ENCODE measurements at regions not wholly inside any gene's neighbourhood (a gene's known extent, or its start where the extent isn't known, plus 50 kb on each side); places are given as distances from the start of the nearest gene placed in this dataset.

- Mint-ChIP-seq H3K27me3 (ENCODE audit: unreplicated experiment) (no peaks in the 10 kb centered on the region), H3K4me3 (ENCODE audit: unreplicated experiment) (no peak overlapping the region), H3K27ac (ENCODE audit: unreplicated experiment) (no peak overlapping the region), H3K9me3 (ENCODE audit: unreplicated experiment) (no peaks in the 10 kb centered on the region), H3K4me1 (ENCODE audit: unreplicated experiment) (peaks cover 6% of the 10 kb centered on the region), H3K36me3 (ENCODE audit: unreplicated experiment) (no peaks in the 10 kb centered on the region)
- TF ChIP-seq, protein P1, sequence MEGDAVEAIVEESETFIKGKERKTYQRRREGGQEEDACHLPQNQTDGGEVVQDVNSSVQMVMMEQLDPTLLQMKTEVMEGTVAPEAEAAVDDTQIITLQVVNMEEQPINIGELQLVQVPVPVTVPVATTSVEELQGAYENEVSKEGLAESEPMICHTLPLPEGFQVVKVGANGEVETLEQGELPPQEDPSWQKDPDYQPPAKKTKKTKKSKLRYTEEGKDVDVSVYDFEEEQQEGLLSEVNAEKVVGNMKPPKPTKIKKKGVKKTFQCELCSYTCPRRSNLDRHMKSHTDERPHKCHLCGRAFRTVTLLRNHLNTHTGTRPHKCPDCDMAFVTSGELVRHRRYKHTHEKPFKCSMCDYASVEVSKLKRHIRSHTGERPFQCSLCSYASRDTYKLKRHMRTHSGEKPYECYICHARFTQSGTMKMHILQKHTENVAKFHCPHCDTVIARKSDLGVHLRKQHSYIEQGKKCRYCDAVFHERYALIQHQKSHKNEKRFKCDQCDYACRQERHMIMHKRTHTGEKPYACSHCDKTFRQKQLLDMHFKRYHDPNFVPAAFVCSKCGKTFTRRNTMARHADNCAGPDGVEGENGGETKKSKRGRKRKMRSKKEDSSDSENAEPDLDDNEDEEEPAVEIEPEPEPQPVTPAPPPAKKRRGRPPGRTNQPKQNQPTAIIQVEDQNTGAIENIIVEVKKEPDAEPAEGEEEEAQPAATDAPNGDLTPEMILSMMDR (IDR thresholded peaks at IDR 0.05), result no peak
- DNase-seq (ENCODE audit: extremely low spot score, unreplicated experiment), result no peak
Observed at GRCh38 chr2:144666032-144666431, 146.1 kb upstream of the ZEB2 start.

DNA sequence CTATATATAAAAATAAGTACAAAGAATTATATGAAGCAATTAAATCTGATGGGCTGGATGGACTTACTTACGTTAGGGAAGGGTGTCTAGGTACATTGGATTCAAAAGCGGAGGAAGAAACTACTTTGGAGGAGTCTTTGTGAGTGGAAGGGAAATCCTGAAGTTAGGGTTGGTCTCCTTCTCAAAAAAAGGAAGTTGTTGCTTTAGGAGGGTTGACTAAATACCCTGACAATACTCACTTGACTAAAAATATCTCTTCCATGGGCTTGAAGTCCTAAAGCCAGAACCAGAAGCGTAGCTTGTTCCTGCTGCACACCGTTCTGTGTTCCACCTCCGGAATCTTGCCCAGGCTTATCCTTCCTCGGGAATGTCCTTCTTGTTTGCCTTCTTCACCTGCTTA lies 143.3 kb upstream of the ZEB2 start:
- Mint-ChIP-seq H3K27me3 (ENCODE audit: unreplicated experiment) (no peaks in the 10 kb centered on the region), H3K27ac (ENCODE audit: unreplicated experiment) (no peak overlapping the region), H3K4me1 (ENCODE audit: unreplicated experiment) (peaks cover 24% of the 10 kb centered on the region), H3K9me3 (ENCODE audit: unreplicated experiment) (no peaks in the 10 kb centered on the region), H3K36me3 (ENCODE audit: unreplicated experiment) (no peaks in the 10 kb centered on the region), H3K4me3 (ENCODE audit: unreplicated experiment) (no peak overlapping the region)
- TF ChIP-seq, protein P1 (IDR thresholded peaks at IDR 0.05), result no peak
- no peak for DNase-seq (ENCODE audit: extremely low spot score, unreplicated experiment)

DNA sequence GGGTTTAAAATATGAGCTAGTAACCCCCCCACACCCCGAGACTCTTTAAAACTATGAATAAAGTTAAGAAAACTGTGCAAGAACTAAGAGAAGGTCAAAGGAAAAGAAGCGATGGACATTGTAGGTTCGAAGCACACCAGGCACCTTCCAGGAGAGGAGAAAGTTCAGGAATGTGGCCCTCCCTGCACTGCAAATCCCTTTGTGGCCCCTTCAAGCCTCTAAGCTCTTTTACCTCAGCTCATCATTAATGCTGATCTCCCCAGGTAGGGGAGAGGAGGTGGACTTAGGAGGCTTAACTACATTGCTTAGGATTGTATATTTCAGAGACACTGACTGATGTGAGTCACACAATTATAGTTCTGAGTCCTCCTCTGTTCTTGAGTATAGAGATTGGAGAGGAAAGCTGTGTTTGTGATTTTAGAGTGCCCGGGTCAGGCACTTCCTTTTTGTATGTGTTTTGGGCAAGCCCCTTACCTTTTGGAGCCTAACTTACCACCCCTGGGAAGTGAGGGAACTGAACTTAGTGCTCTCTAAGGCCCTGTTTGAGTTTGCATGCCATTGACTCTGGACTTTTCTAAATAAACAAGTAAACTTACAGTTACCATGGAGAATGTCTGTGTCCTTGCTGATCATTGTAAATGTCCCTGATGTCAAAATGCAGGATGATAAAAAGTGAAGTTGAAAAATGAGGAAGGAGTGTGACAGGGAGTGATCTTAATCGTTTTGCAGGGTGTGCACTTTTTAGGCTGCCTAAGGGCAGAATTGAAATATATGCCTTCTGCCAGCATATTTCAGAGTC lies 140.8 kb upstream of the ZEB2 start:
- H3K27ac Mint-ChIP-seq (ENCODE audit: unreplicated experiment), result peak overlapping the region; percentile 1
- TF ChIP-seq, protein P1 (IDR thresholded peaks at IDR 0.05), result no peak
- no peaks in the 10 kb centered on the region for H3K9me3 Mint-ChIP-seq (ENCODE audit: unreplicated experiment)
- no peak overlapping the region for H3K4me3 Mint-ChIP-seq (ENCODE audit: unreplicated experiment)
- DNase-seq (ENCODE audit: extremely low spot score, unreplicated experiment), result no peak
- peaks cover 27% of the 10 kb centered on the region for H3K4me1 Mint-ChIP-seq (ENCODE audit: unreplicated experiment)
- no peaks in the 10 kb centered on the region for H3K27me3 Mint-ChIP-seq (ENCODE audit: unreplicated experiment)
- no peaks in the 10 kb centered on the region for H3K36me3 Mint-ChIP-seq (ENCODE audit: unreplicated experiment)

DNA sequence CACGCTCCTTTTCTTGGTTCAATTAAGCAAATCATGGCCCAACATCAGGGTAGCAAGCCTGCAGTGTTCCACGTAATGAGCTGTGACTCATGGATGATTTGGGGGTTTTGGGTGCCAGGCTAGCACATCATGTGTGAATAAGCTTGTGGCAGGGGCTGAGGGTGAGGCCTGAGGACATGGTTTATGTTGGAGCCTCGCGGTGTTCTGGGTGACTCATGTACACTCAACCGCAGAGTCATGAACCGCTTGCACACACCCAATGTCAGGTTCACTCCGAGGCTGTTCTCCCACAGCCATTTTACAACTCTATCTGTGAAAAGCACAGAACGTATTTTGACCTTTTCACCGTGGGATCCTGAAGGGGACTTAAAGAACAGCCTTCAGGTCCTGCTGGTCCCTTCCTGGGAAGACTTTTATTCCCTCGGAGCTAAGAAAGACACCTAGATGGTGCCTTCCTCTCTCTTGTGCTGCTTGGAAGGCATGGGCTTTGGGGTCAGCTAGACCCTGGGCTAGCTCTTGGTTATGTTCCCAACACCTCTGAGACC lies 139.9 kb upstream of the ZEB2 start:
- peaks cover 27% of the 10 kb centered on the region for H3K4me1 Mint-ChIP-seq (ENCODE audit: unreplicated experiment)
- H3K9me3 Mint-ChIP-seq (ENCODE audit: unreplicated experiment), result no peaks in the 10 kb centered on the region
- no peak for DNase-seq (ENCODE audit: extremely low spot score, unreplicated experiment)
- peak overlapping the region; percentile 62 for H3K27ac Mint-ChIP-seq (ENCODE audit: unreplicated experiment)
- no peaks in the 10 kb centered on the region for H3K27me3 Mint-ChIP-seq (ENCODE audit: unreplicated experiment)
- H3K36me3 Mint-ChIP-seq (ENCODE audit: unreplicated experiment), result no peaks in the 10 kb centered on the region
- TF ChIP-seq, protein P1 (IDR thresholded peaks at IDR 0.05), result no peak
- no peak overlapping the region for H3K4me3 Mint-ChIP-seq (ENCODE audit: unreplicated experiment)

DNA sequence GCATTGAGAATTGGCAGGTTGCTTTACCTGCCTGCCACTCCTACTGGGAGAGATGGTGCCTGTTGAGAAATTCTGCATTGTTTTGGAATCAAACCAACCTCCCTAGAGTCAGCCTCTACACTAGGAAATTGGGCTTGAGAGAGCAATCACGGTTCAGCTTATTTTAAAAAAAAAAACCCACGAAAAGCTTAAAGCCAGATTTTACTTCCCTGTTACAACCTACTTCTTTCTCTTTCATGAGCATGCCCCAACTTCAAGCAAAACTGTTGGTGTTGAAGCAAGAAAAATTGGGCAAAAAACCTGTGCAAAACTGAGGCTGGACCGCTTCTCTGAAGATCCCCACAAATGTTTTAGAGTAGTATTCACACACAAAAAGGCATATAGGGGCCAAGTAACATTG lies 134.6 kb upstream of the ZEB2 start:
- no peaks in the 10 kb centered on the region for H3K36me3 Mint-ChIP-seq (ENCODE audit: unreplicated experiment)
- TF ChIP-seq, protein P1 (IDR thresholded peaks at IDR 0.05), result no peak
- no peak overlapping the region for H3K27ac Mint-ChIP-seq (ENCODE audit: unreplicated experiment)
- H3K4me3 Mint-ChIP-seq (ENCODE audit: unreplicated experiment), result no peak overlapping the region
- no peaks in the 10 kb centered on the region for H3K27me3 Mint-ChIP-seq (ENCODE audit: unreplicated experiment)
- DNase-seq (ENCODE audit: extremely low spot score, unreplicated experiment), result no peak
- H3K4me1 Mint-ChIP-seq (ENCODE audit: unreplicated experiment), result peaks cover 14% of the 10 kb centered on the region
- H3K9me3 Mint-ChIP-seq (ENCODE audit: unreplicated experiment), result no peaks in the 10 kb centered on the region

All from osteocyte (in vitro differentiated cells).